SU-DHL-6 (cell line): ENCODE measurements at regions not wholly inside any gene's neighbourhood (a gene's known extent, or its start where the extent isn't known, plus 50 kb on each side); places are given as distances from the start of the nearest gene placed in this dataset.

Experiments used
- H2AFZ ChIP-seq: fragments of 200-600 bp; sonication (generic); 2 replicates; pipeline ENCODE4 v1.6.1; 2014; ENCODE audit warnings: low read depth, mild to moderate bottlenecking, moderate library complexity, mixed read lengths, antibody characterized with exemption, low read length; ENCODE audit not compliant: severe bottlenecking
- H3F3A ChIP-seq: fragments of 200-600 bp; shearing (Covaris generic); 2 replicates; pipeline ENCODE4 v1.6.0; 2016; ENCODE audit warnings: antibody characterized with exemption, mild to moderate bottlenecking; ENCODE audit not compliant: insufficient read depth
- H3K27ac ChIP-seq: fragments of 200-600 bp; sonication (generic); 2 replicates; pipeline ENCODE4 v1.5.1; 2016; ENCODE audit warnings: low read depth, mild to moderate bottlenecking, low read length, moderate library complexity, mixed read lengths
- H3K27me3 ChIP-seq: fragments of 200-600 bp; sonication (generic), shearing (Covaris generic); 2 replicates; pipeline ENCODE4 v1.6.0; 2014; ENCODE audit warnings: mild to moderate bottlenecking, low read length
- H3K36me3 ChIP-seq: fragments of 200-600 bp; sonication (generic); 2 replicates; pipeline ENCODE4 v1.6.1; 2014; ENCODE audit warnings: mild to moderate bottlenecking, low read length, mixed read lengths
- H3K4me2 ChIP-seq: fragments of 300-600, 200-600 bp; shearing (Covaris generic), sonication (generic); 2 replicates; pipeline ENCODE4 v1.6.0; 2014; ENCODE audit warnings: low read length, low read depth, mild to moderate bottlenecking; ENCODE audit not compliant: poor library complexity, severe bottlenecking
- H3K4me3 ChIP-seq: fragments of 200-600 bp; sonication (generic); 2 replicates; pipeline ENCODE4 v1.5.1; 2014; ENCODE audit warnings: antibody characterized with exemption, low read length, mild to moderate bottlenecking, mixed read lengths; ENCODE audit not compliant: insufficient read depth, poor library complexity, severe bottlenecking
- H3K79me2 ChIP-seq: fragments of 200-600 bp; sonication (generic); 2 replicates; pipeline ENCODE4 v1.6.1; 2014; ENCODE audit warnings: mild to moderate bottlenecking, low read length, moderate library complexity; ENCODE audit not compliant: insufficient read depth
- H3K9ac ChIP-seq: fragments of 200-600 bp; sonication (generic); 2 replicates; pipeline ENCODE4 v1.7.0; 2014; ENCODE audit warnings: mild to moderate bottlenecking, low read length
- H3K9me2 ChIP-seq: fragments of 200-600 bp; sonication (generic); replicated peaks from 2 replicates; pipeline ENCODE4 v1.6.1; 2014; ENCODE audit warnings: low read length; ENCODE audit not compliant: insufficient read depth
- H3K9me3 ChIP-seq: fragments of 200-600 bp; sonication (generic); 2 replicates; pipeline ENCODE4 v1.6.1; 2014; ENCODE audit warnings: low read length, mixed read lengths; ENCODE audit not compliant: insufficient read depth
- H4K20me1 ChIP-seq: fragments of 200-600 bp; sonication (generic); 2 replicates; pipeline ENCODE4 v1.6.1; 2014; ENCODE audit warnings: low read depth, mild to moderate bottlenecking, antibody characterized with exemption, low read length, moderate library complexity, mixed read lengths
- CTCF ChIP-seq: fragments of 200-600 bp; sonication (generic); IDR thresholded peaks from one replicate; pipeline ENCODE4 v1.5.1; 2017; ENCODE audit warnings: antibody characterized with exemption, mild to moderate bottlenecking, low read length, moderate library complexity; ENCODE audit not compliant: insufficient read depth, poor library complexity, severe bottlenecking
- EZH2phosphoT487 ChIP-seq: fragments of 200-600 bp; sonication (generic), shearing (Covaris generic); conservative IDR thresholded peaks from 2 replicates; pipeline ENCODE4 v1.6.1; 2018; ENCODE audit warnings: mild to moderate bottlenecking, antibody characterized with exemption, low read length, moderate library complexity, mixed read lengths

- Histone ChIP-seq H3K79me2 (no peaks in the 10 kb centered on the region), H3K9ac (no peak overlapping the region), H3F3A (no peaks in the 10 kb centered on the region), H3K9me3 (no peaks in the 10 kb centered on the region), H3K4me2 (no peak overlapping the region), H3K27me3 (no peaks in the 10 kb centered on the region), H2AFZ (no peak overlapping the region), H3K4me3 (no peak overlapping the region), H3K9me2 (no peaks in the 10 kb centered on the region), H4K20me1 (no peaks in the 10 kb centered on the region), H3K36me3 (no peaks in the 10 kb centered on the region), H3K27ac (no peak overlapping the region)
- no peak for TF ChIP-seq EZH2phosphoT487
- TF ChIP-seq CTCF: no peak
These were observed 741.2 kb downstream of the NR2F2 start for GRCh38 chr15:97071668-97072067.

GRCh38 chr15:97072545-97072944 is 742.0 kb downstream of the NR2F2 start:
- no peaks in the 10 kb centered on the region for H3K79me2 ChIP-seq
- TF ChIP-seq EZH2phosphoT487 (no peak), CTCF (no peak)
- H3K9ac ChIP-seq: no peak overlapping the region
- H4K20me1 ChIP-seq: no peaks in the 10 kb centered on the region
- H3K9me3 ChIP-seq: no peaks in the 10 kb centered on the region
- H3K27me3 ChIP-seq: no peaks in the 10 kb centered on the region
- H3K4me3 ChIP-seq: no peak overlapping the region
- H3F3A ChIP-seq: no peaks in the 10 kb centered on the region
- no peaks in the 10 kb centered on the region for H3K36me3 ChIP-seq
- H3K4me2 ChIP-seq: no peak overlapping the region
- no peaks in the 10 kb centered on the region for H3K9me2 ChIP-seq
- H2AFZ ChIP-seq: no peak overlapping the region
- no peak overlapping the region for H3K27ac ChIP-seq

- TF ChIP-seq EZH2phosphoT487 (no peak), CTCF (no peak)
- H3F3A ChIP-seq: no peaks in the 10 kb centered on the region
These were observed 745.5 kb downstream of the NR2F2 start for GRCh38 chr15:97076011-97076410.

More at GRCh38 chr15:97076011-97076410, 745.5 kb downstream of the NR2F2 start:
- Histone ChIP-seq H3K4me2 (no peak overlapping the region), H3K79me2 (no peaks in the 10 kb centered on the region), H3K27ac (no peak overlapping the region), H3K4me3 (no peak overlapping the region), H3K9me2 (no peaks in the 10 kb centered on the region), H3K9ac (no peak overlapping the region), H3K27me3 (no peaks in the 10 kb centered on the region), H3K36me3 (no peaks in the 10 kb centered on the region), H4K20me1 (no peaks in the 10 kb centered on the region), H2AFZ (no peak overlapping the region), H3K9me3 (no peaks in the 10 kb centered on the region)
